NCI-H510A treated with DMSO at 0.1 percent for 48 hours (cell line): ENCODE measurements at regions not wholly inside any gene's neighbourhood (a gene's known extent, or its start where the extent isn't known, plus 50 kb on each side); places are given as distances from the start of the nearest gene placed in this dataset.
"Not testable (repeated sequence)": the region's sequence is repeated elsewhere in the genome, so short reads cannot be mapped to it uniquely, and the experiment has no call there.

Source experiments
- DNase-seq: peaks from one replicate; lab custom pipeline; 2025; lab: John Stamatoyannopoulos, UW

- no peak for DNase-seq
Observed at GRCh38 chr5:54884195-54884536, 101.2 kb downstream of the ESM1 start.

GRCh38 chr5:54883374-54884194, 101.8 kb downstream of the ESM1 start:
- peak; percentile 7 for DNase-seq

GRCh38 chr5:54882841-54883240, 102.6 kb downstream of the ESM1 start:
- DNase-seq = no peak

- DNase-seq = no peak
Observed at GRCh38 chr5:54882101-54882500, 103.3 kb downstream of the ESM1 start.

- no peak for DNase-seq
Observed at GRCh38 chr5:54881286-54882005, 103.9 kb downstream of the ESM1 start.

- no peak for DNase-seq
Observed at GRCh38 chr5:54876976-54877375, 108.4 kb downstream of the ESM1 start.

GRCh38 chr5:54876556-54876955, 108.8 kb downstream of the ESM1 start:
- DNase-seq = no peak

GRCh38 chr5:54874337-54875021, 110.9 kb downstream of the ESM1 start:
- DNase-seq = no peak

GRCh38 chr5:54873691-54874090, 111.7 kb downstream of the ESM1 start:
- DNase-seq = no peak

GRCh38 chr5:54872810-54873209, 112.6 kb downstream of the ESM1 start:
- no peak for DNase-seq

GRCh38 chr5:54870271-54870670, 115.1 kb downstream of the ESM1 start:
- no peak for DNase-seq

- no peak for DNase-seq
Observed at GRCh38 chr5:54869691-54870090, 115.7 kb downstream of the ESM1 start.

GRCh38 chr5:54868511-54869483, 116.6 kb downstream of the ESM1 start:
- no peak for DNase-seq

GRCh38 chr5:54867310-54867944, 118.0 kb downstream of the ESM1 start:
- DNase-seq = peak; percentile 32

GRCh38 chr5:54864911-54865515, 120.4 kb downstream of the ESM1 start:
- DNase-seq = not testable (repeated sequence)

- no peak for DNase-seq
Observed at GRCh38 chr5:54862036-54862435, 123.4 kb downstream of the ESM1 start.

GRCh38 chr5:54861212-54861894, 124.0 kb downstream of the ESM1 start:
- DNase-seq = no peak

GRCh38 chr5:54860321-54860720, 125.1 kb downstream of the ESM1 start:
- DNase-seq = no peak

GRCh38 chr5:54859316-54859715, 126.1 kb downstream of the ESM1 start:
- DNase-seq = no peak

- DNase-seq = no peak
Observed at GRCh38 chr5:54854883-54855581, 130.4 kb downstream of the ESM1 start.
